IPS DF 6.9 (cell line): ENCODE measurements at regions not wholly inside any gene's neighbourhood (a gene's known extent, or its start where the extent isn't known, plus 50 kb on each side); places are given as distances from the start of the nearest gene placed in this dataset.

Experiments used
- DNase-seq: peaks from one replicate; pipeline ENCODE4 v3.0.0-alpha.2; 2013; ENCODE audit warnings: low read depth, low spot score
- H3K27ac ChIP-seq: one replicate; pipeline ENCODE4 v1.5.1; 2013; ENCODE audit warnings: low read length, control low read depth
- H3K27me3 ChIP-seq: 2 replicates; pipeline ENCODE4 v1.6.1; 2013; ENCODE audit warnings: mild to moderate bottlenecking, low read length; ENCODE audit not compliant: control insufficient read depth, insufficient read depth
- H3K36me3 ChIP-seq: 2 replicates; pipeline ENCODE4 v1.6.1; 2013; ENCODE audit warnings: low read length; ENCODE audit not compliant: control insufficient read depth, insufficient read depth
- H3K4me1 ChIP-seq: 2 replicates; pipeline ENCODE4 v1.6.1; 2013; ENCODE audit warnings: low read length; ENCODE audit not compliant: control insufficient read depth, insufficient read depth
- H3K4me3 ChIP-seq: 2 replicates; pipeline ENCODE4 v1.5.1; 2013; ENCODE audit warnings: mild to moderate bottlenecking, low read length
- H3K9me3 ChIP-seq: 2 replicates; pipeline ENCODE4 v1.6.1; 2013; ENCODE audit warnings: low read length, inconsistent platforms; ENCODE audit not compliant: control insufficient read depth, insufficient read depth
- WGBS: extraction: QIAGEN DNeasy Blood & Tissue Kit; methylation state at CpG from one replicate; pipeline ENCODE4 v1.1.7; 2013; ENCODE audit warnings: mixed read lengths, missing lambda C conversion rate; ENCODE audit not compliant: insufficient read length, insufficient coverage; 5-methylcytosine and 5-hydroxymethylcytosine counted together

- H3K4me1 ChIP-seq: no peaks in the 10 kb centered on the region
- no peak overlapping the region for H3K4me3 ChIP-seq
- H3K27ac ChIP-seq: no peak overlapping the region
- no peaks in the 10 kb centered on the region for H3K9me3 ChIP-seq
- no CpG with 5 or more reads among the region's 3 CpGs for WGBS
- H3K36me3 ChIP-seq: no peaks in the 10 kb centered on the region
- no peak for DNase-seq
- no peaks in the 10 kb centered on the region for H3K27me3 ChIP-seq
Measured at GRCh38 chr3:106265704-106266103, 396.9 kb upstream of the CBLB start.

- Histone ChIP-seq H3K36me3 (no peaks in the 10 kb centered on the region), H3K9me3 (no peaks in the 10 kb centered on the region), H3K27ac (no peak overlapping the region), H3K27me3 (no peaks in the 10 kb centered on the region), H3K4me3 (no peak overlapping the region), H3K4me1 (no peaks in the 10 kb centered on the region)
- no CpG with 5 or more reads among the region's 4 CpGs for WGBS
- no peak for DNase-seq
Measured at GRCh38 chr3:106268696-106269095, 399.9 kb upstream of the CBLB start.

DNA sequence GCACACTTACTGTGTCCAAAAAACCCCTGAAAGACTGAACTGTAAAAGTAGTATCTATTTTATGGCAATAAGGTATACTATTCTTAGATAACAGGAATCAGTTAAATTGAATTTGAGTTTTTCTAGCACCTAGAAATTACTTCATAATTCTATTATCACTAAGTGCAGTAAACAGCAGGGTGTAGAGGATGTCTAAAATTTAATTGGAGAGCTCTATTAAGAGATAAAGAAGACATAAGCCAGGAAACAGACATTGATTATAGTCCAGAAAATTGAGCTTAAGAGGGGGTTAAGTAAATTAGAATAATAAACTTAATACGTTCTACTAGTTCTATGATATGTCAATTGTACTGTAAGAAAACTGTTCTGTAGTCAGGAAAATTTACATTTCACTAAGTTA is 403.5 kb upstream of the CBLB start:
- DNase-seq: no peak
- WGBS: no CpG with 5 or more reads among the region's 1 CpG
- no peaks in the 10 kb centered on the region for H3K36me3 ChIP-seq

GRCh38 chr3:106275592-106275991 is 406.8 kb upstream of the CBLB start:
- DNase-seq: no peak

More for the DNA sequence above, 403.5 kb upstream of the CBLB start:
- Histone ChIP-seq H3K27me3 (no peaks in the 10 kb centered on the region), H3K9me3 (no peaks in the 10 kb centered on the region), H3K27ac (no peak overlapping the region), H3K4me3 (no peak overlapping the region), H3K4me1 (no peaks in the 10 kb centered on the region)

DNA sequence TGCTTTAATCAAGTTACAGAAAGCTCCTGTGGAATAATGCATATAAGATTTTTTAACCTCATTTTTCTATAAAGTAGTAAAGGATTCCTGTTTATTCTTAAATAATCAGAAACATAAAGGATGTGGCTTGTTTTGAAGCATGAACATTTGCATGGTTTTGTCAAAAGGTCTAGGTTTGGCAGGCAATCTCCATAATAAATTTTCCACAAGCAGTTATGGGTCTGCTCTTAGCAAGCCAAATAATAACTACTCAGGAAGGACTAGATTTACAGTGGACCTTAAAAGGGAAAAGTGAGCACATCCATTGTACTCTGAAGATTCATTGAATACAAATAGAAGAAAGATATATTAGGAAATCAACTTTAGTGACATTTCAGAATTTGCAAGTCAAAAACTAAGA is 407.3 kb upstream of the CBLB start:
- no peak overlapping the region for H3K4me3 ChIP-seq
- no peaks in the 10 kb centered on the region for H3K36me3 ChIP-seq
- no peak for DNase-seq
- H3K27me3 ChIP-seq: no peaks in the 10 kb centered on the region
- H3K9me3 ChIP-seq: no peaks in the 10 kb centered on the region
- H3K4me1 ChIP-seq: no peaks in the 10 kb centered on the region
- no peak overlapping the region for H3K27ac ChIP-seq

More at GRCh38 chr3:106275592-106275991, 406.8 kb upstream of the CBLB start:
- no peaks in the 10 kb centered on the region for H3K9me3 ChIP-seq
- no CpG with 5 or more reads among the region's 5 CpGs for WGBS
- no peak overlapping the region for H3K4me3 ChIP-seq
- no peaks in the 10 kb centered on the region for H3K36me3 ChIP-seq
- no peak overlapping the region for H3K27ac ChIP-seq
- no peaks in the 10 kb centered on the region for H3K27me3 ChIP-seq
- no peaks in the 10 kb centered on the region for H3K4me1 ChIP-seq

DNA sequence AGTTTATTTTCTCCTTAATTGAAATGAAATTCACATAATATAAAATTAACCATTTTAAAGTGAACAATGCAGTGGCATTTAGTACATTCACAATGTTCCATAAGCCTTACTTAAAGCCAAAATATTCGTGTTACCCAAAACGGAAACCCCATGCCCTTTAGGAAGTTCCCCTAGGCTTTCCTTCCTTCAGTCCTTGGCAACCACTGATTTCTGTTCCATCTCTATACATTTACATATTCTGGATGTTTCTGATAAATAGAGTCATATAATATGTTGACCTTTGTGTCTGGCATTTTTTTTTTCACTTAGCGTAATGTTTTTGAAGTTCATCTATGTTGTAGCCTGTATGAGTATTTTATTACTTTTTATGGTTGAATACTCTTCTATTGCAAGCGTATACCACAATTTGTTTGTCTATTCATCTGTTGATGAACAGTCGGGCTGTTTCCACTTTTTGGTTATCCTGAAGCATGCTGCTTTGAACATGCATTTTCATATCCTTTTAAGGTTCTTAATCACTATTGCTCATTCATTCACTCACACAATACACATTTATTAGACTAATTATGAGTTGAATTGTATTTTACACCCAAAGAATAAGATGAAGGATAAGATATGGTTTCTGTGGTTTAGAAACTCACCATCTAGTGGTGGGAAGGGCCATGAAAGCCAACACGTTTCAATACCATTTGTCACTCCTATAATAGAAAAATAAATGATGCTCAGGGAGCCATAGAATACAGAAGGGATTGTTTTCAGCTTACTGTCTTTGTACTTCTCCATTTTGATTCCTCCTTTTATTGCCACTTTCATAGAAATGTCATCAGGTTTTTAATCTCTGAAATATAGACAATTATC is 408.2 kb upstream of the CBLB start:
- no peaks in the 10 kb centered on the region for H3K27me3 ChIP-seq
- no peak overlapping the region for H3K27ac ChIP-seq
- no peak overlapping the region for H3K4me3 ChIP-seq
- no peaks in the 10 kb centered on the region for H3K4me1 ChIP-seq
- no CpG with 5 or more reads among the region's 6 CpGs for WGBS
- no peak for DNase-seq
- H3K36me3 ChIP-seq: no peaks in the 10 kb centered on the region
- no peaks in the 10 kb centered on the region for H3K9me3 ChIP-seq

GRCh38 chr3:106277731-106278130 is 408.9 kb upstream of the CBLB start:
- no peak for DNase-seq

DNA sequence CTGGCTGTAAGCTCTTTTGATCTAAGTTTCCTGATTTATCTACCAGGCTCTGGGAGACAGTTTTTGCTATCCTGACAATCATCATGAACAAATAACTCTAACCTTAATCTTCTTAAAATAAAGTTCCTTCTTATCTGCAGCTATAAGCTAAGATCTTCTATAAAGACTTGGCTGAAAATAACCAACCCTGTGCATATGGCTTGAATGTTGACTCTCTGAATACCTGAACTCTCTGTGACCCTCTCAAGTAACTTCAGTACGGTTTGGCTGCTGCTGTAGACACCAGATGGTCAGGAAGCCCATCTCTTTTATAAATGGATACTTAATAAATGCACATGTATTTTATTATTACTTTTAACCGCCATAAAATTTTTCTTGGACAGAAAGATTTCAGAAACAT is 412.4 kb upstream of the CBLB start:
- Histone ChIP-seq H3K4me1 (no peaks in the 10 kb centered on the region), H3K36me3 (no peaks in the 10 kb centered on the region), H3K4me3 (no peak overlapping the region), H3K27ac (no peak overlapping the region), H3K27me3 (no peaks in the 10 kb centered on the region), H3K9me3 (no peaks in the 10 kb centered on the region)
- DNase-seq: no peak
- WGBS: no CpG with 5 or more reads among the region's 2 CpGs

More at GRCh38 chr3:106277731-106278130, 408.9 kb upstream of the CBLB start:
- WGBS: no CpG with 5 or more reads among the region's 1 CpG
- H3K9me3 ChIP-seq: no peaks in the 10 kb centered on the region
- H3K4me3 ChIP-seq: no peak overlapping the region
- H3K4me1 ChIP-seq: no peaks in the 10 kb centered on the region
- no peaks in the 10 kb centered on the region for H3K36me3 ChIP-seq
- no peaks in the 10 kb centered on the region for H3K27me3 ChIP-seq
- no peak overlapping the region for H3K27ac ChIP-seq

DNA sequence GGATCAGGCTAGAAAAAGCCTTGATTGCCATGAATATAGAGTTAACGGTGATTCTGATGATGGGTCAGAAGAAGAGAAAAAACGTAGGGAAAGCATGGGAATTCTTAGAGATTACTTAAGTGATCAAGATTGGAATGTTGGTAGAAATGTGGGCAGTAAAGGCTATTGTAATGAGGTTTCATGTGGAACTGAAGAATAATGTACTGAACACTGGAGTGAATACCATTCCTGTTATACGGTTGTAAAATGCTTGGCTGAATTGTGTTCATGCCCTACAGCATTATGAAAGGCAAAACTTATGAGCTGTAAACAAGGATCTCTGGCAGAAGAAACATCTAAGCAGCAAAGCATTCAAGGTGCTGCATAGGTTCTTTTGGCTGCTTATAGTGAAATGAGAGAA is 414.1 kb upstream of the CBLB start:
- WGBS: no CpG with 5 or more reads among the region's 3 CpGs
- Histone ChIP-seq H3K4me1 (no peaks in the 10 kb centered on the region), H3K27ac (no peak overlapping the region), H3K9me3 (no peaks in the 10 kb centered on the region), H3K27me3 (no peaks in the 10 kb centered on the region), H3K36me3 (no peaks in the 10 kb centered on the region), H3K4me3 (no peak overlapping the region)
- no peak for DNase-seq

DNA sequence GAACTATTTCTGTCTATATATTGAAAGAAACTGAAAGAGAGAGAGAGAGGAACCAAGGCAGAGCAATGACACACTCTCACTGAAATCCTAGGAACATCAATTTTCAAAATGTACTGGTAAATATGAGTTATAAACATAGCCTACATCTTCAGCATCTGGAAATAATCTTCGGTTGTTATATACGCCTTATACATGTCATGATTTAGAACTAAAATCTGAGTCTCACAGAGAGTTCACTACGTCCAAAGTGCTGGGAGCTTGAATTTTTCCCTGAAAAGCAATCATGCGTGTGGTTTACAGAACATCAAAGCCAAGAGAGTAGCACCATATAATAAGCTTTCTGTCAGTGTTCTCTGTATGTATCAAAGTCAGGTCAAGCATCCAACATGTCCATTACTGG is 420.0 kb upstream of the CBLB start:
- WGBS: no CpG with 5 or more reads among the region's 4 CpGs
- no peak for DNase-seq
- no peaks in the 10 kb centered on the region for H3K36me3 ChIP-seq
- no peaks in the 10 kb centered on the region for H3K4me1 ChIP-seq
- H3K9me3 ChIP-seq: no peaks in the 10 kb centered on the region
- no peaks in the 10 kb centered on the region for H3K27me3 ChIP-seq
- H3K4me3 ChIP-seq: no peak overlapping the region
- no peak overlapping the region for H3K27ac ChIP-seq
